LNCaP clone FGC (cell line): ENCODE measurements at regions not wholly inside any gene's neighbourhood (a gene's known extent, or its start where the extent isn't known, plus 50 kb on each side); places are given as distances from the start of the nearest gene placed in this dataset.
A peak's percentile ranks its signal among the peaks of the same experiment; 100 is the strongest.
"Not testable (repeated sequence)": the region's sequence is repeated elsewhere in the genome, so short reads cannot be mapped to it uniquely, and the experiment has no call there.

Experiments
- DNase-seq: peaks from one replicate; pipeline ENCODE4 v3.0.0-alpha.2; 2011; ENCODE audit warnings: low read depth
- H3K4me3 ChIP-seq: 2 replicates; pipeline ENCODE4 v1.5.1; 2011; ENCODE audit warnings: mild to moderate bottlenecking, low read depth, low read length, control low read depth
- CTCF ChIP-seq: IDR thresholded peaks from 2 replicates; pipeline ENCODE4 v1.5.1; 2012; ENCODE audit warnings: mild to moderate bottlenecking; ENCODE audit not compliant: control insufficient read depth, insufficient read depth; ENCODE audit errors: extremely low read depth

- no peak for DNase-seq
- H3K4me3 ChIP-seq: no peak overlapping the region
- no peak for TF ChIP-seq CTCF
These were observed 246.1 kb downstream of the MSX2 start for GRCh38 chr5:174970502-174970901.

- H3K4me3 ChIP-seq: no peak overlapping the region
- TF ChIP-seq CTCF: no peak
- no peak for DNase-seq
These were observed 229.5 kb downstream of the MSX2 start for GRCh38 chr5:174953871-174954270.

GRCh38 chr5:174951151-174951780 lies 226.9 kb downstream of the MSX2 start:
- DNase-seq: peak; percentile 32
- H3K4me3 ChIP-seq: no peak overlapping the region
- peak; percentile 93 for TF ChIP-seq CTCF

GRCh38 chr5:174947548-174947947 lies 223.2 kb downstream of the MSX2 start:
- DNase-seq: no peak
- TF ChIP-seq CTCF: no peak
- H3K4me3 ChIP-seq: no peak overlapping the region

- H3K4me3 ChIP-seq: no peak overlapping the region
- no peak for TF ChIP-seq CTCF
- peak; percentile 22 for DNase-seq
These were observed 221.5 kb downstream of the MSX2 start for GRCh38 chr5:174945853-174946252.

GRCh38 chr5:174943785-174944184 lies 219.4 kb downstream of the MSX2 start:
- DNase-seq: no peak
- H3K4me3 ChIP-seq: no peak overlapping the region
- no peak for TF ChIP-seq CTCF

- not testable (repeated sequence) for H3K4me3 ChIP-seq, DNase-seq
These were observed 218.6 kb downstream of the MSX2 start for GRCh38 chr5:174943002-174943401.
